Prostate gland (tissue), 2 donors: ENCODE measurements at regions not wholly inside any gene's neighbourhood (a gene's known extent, or its start where the extent isn't known, plus 50 kb on each side); places are given as distances from the start of the nearest gene placed in this dataset.
A peak's percentile ranks its signal among the peaks of the same experiment; 100 is the strongest.

Experiments used
- DNase-seq: peaks from one replicate; pipeline ENCODE4 v3.0.0-alpha.2; 2019; ENCODE audit warnings: low spot score
- H3K27ac ChIP-seq, 2 donors: fragments of 200-600 bp; sonication (generic); 2 replicates each; pipeline ENCODE4 v1.5.1; 2017 to 2019
- H3K27me3 ChIP-seq: fragments of 200-600 bp; sonication (generic); replicated peaks from 2 replicates; pipeline ENCODE4 v1.5.1; 2019; ENCODE audit not compliant: insufficient read depth
- H3K36me3 ChIP-seq, 2 donors: fragments of 200-600 bp; sonication (generic); 1 replicate in 1 of 2; 2 replicates in 1 of 2; pipeline versions ENCODE4 v1.5.1 to v1.8.1; 2017 to 2019
- H3K4me1 ChIP-seq: fragments of 200-600 bp; sonication (generic); replicated peaks from 2 replicates; pipeline ENCODE4 v1.5.1; 2019
- H3K4me3 ChIP-seq, 2 donors: fragments of 200-600 bp; sonication (generic); 2 replicates each; pipeline ENCODE4 v1.5.1; 2017 to 2019
- H3K9me3 ChIP-seq: fragments of 200-600 bp; sonication (generic); 2 replicates; pipeline ENCODE4 v1.5.1; 2017
- CTCF ChIP-seq, 4 experiments: fragments of 200-600 bp in 2 of 4; fragments of 450-650 bp in 2 of 4; sonication (generic) in 2 of 4; IDR thresholded peaks; 1 replicate in 3 of 4; 2 replicates in 1 of 4; pipeline ENCODE4 v1.5.1; 2016 to 2019; ENCODE audit warnings: antibody characterized with exemption in 4 of 4, mild to moderate bottlenecking in 2 of 4, moderate library complexity in 2 of 4
- POLR2A ChIP-seq: fragments of 450-650 bp; IDR thresholded peaks from one replicate; pipeline ENCODE4 v1.6.1; 2016; ENCODE audit warnings: antibody characterized with exemption, mild to moderate bottlenecking
- POLR2AphosphoS5 ChIP-seq: sonication (generic); formaldehyde crosslinking; IDR thresholded peaks from one replicate; pipeline ENCODE4 v1.6.1; 2017; ENCODE audit warnings: antibody characterized with exemption
- WGBS: methylation state at CpG from one replicate; pipeline ENCODE4 v1.1.5; 2018; 5-methylcytosine and 5-hydroxymethylcytosine counted together
- intact Hi-C: fragments of 100-400 bp; cut with DNase I; formaldehyde crosslinking; loops from one replicate; pipeline ENCODE4 v1.14.2; 2022

GRCh38 chr10:59538623-59539022, 171.0 kb downstream of the SLC16A9 start:
- TF ChIP-seq POLR2A (no peak), CTCF (IDR thresholded peaks at IDR 0.05) (no peak), POLR2AphosphoS5 (no peak)
- H3K36me3 ChIP-seq = no peaks in the 10 kb centered on the region
- H3K27ac ChIP-seq = no peak overlapping the region
- intact Hi-C loops = no loop called here
- no peak for DNase-seq
- no peaks in the 10 kb centered on the region for H3K27me3 ChIP-seq
- 94% methylated on average over 11 of the region's 11 CpGs for WGBS
- no peaks in the 10 kb centered on the region for H3K9me3 ChIP-seq
- H3K4me3 ChIP-seq = no peak overlapping the region
- peaks cover 11% of the 10 kb centered on the region for H3K4me1 ChIP-seq

GRCh38 chr10:59537501-59537900, 172.1 kb downstream of the SLC16A9 start:
- no peaks in the 10 kb centered on the region for H3K9me3 ChIP-seq
- no peak for DNase-seq
- intact Hi-C loops = no loop called here
- peaks cover 11% of the 10 kb centered on the region for H3K4me1 ChIP-seq
- no peaks in the 10 kb centered on the region for H3K36me3 ChIP-seq
- no peak overlapping the region for H3K4me3 ChIP-seq
- WGBS = 33% methylated on average over 4 of the region's 4 CpGs
- TF ChIP-seq CTCF (IDR thresholded peaks at IDR 0.05) (no peak), POLR2A (no peak), POLR2AphosphoS5 (no peak)
- H3K27me3 ChIP-seq = no peaks in the 10 kb centered on the region
- no peak overlapping the region for H3K27ac ChIP-seq

- TF ChIP-seq POLR2AphosphoS5 (peak; percentile 27), CTCF (IDR thresholded peaks at IDR 0.05) (no peak), POLR2A (no peak)
- intact Hi-C loops = no loop called here
- no peak for DNase-seq
- Histone ChIP-seq H3K4me1 (peaks cover 11% of the 10 kb centered on the region), H3K4me3 (no peak overlapping the region), H3K27me3 (no peaks in the 10 kb centered on the region), H3K27ac (peak overlapping the region; percentile 31 to 45), H3K36me3 (no peaks in the 10 kb centered on the region), H3K9me3 (no peaks in the 10 kb centered on the region)
- WGBS = 32% methylated on average over 4 of the region's 4 CpGs
Measured at GRCh38 chr10:59536167-59537014, 173.3 kb downstream of the SLC16A9 start.

- Histone ChIP-seq H3K27ac (no peak overlapping the region), H3K9me3 (no peaks in the 10 kb centered on the region), H3K4me1 (no peaks in the 10 kb centered on the region), H3K4me3 (no peak overlapping the region), H3K36me3 (no peaks in the 10 kb centered on the region), H3K27me3 (no peaks in the 10 kb centered on the region)
- WGBS = 63% methylated on average over 1 of the region's 1 CpG
- DNase-seq = no peak
- TF ChIP-seq POLR2AphosphoS5 (no peak), CTCF (IDR thresholded peaks at IDR 0.05) (no peak), POLR2A (no peak)
- intact Hi-C loops = no loop called here
Measured at GRCh38 chr10:59524348-59524747, 162.0 kb upstream of the FAM13C start.

GRCh38 chr10:59523851-59524250, 161.5 kb upstream of the FAM13C start:
- Histone ChIP-seq H3K4me3 (no peak overlapping the region), H3K9me3 (no peaks in the 10 kb centered on the region), H3K4me1 (no peaks in the 10 kb centered on the region), H3K27ac (no peak overlapping the region), H3K36me3 (no peaks in the 10 kb centered on the region), H3K27me3 (no peaks in the 10 kb centered on the region)
- intact Hi-C loops = no loop called here
- 64% methylated on average over 6 of the region's 6 CpGs for WGBS
- TF ChIP-seq POLR2A (no peak), POLR2AphosphoS5 (no peak), CTCF (IDR thresholded peaks at IDR 0.05) (no peak)
- no peak for DNase-seq
